ENCODE measurements at regions not wholly inside any gene's neighbourhood (a gene's known extent, or its start where the extent isn't known, plus 50 kb on each side); places are given as distances from the start of the nearest gene placed in this dataset.

DNA sequence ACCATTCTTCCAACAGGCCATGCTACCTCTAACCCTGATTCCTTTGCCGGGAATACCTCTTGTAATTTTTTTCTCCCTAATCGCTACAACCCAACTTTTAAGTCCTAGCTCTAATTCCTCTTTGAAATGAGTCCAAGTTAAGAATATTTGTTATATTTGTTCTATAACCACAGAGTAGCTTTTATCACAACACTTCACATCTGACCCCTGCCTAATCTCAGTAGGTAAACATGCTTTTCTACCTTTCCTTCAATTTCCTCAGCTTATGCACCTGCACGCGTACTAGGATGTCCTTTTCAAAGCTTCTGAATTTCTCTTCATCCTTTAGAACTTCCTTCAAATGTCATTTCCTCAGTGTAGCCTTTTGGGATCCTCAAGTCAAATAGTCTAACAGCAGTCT is 915.5 kb upstream of the LCORL start (continued):
- TF ChIP-seq, protein P1, sequence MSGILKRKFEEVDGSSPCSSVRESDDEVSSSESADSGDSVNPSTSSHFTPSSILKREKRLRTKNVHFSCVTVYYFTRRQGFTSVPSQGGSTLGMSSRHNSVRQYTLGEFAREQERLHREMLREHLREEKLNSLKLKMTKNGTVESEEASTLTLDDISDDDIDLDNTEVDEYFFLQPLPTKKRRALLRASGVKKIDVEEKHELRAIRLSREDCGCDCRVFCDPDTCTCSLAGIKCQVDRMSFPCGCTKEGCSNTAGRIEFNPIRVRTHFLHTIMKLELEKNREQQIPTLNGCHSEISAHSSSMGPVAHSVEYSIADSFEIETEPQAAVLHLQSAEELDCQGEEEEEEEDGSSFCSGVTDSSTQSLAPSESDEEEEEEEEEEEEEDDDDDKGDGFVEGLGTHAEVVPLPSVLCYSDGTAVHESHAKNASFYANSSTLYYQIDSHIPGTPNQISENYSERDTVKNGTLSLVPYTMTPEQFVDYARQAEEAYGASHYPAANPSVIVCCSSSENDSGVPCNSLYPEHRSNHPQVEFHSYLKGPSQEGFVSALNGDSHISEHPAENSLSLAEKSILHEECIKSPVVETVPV (CRISPR knock-in tag; IDR thresholded peaks at IDR 0.05): no peak
- no peak for TF ChIP-seq ISL1 (CRISPR knock-in tag; IDR thresholded peaks at IDR 0.05)
- TF ChIP-seq ZFP3 (CRISPR knock-in tag; IDR thresholded peaks at IDR 0.05): no peak

DNA sequence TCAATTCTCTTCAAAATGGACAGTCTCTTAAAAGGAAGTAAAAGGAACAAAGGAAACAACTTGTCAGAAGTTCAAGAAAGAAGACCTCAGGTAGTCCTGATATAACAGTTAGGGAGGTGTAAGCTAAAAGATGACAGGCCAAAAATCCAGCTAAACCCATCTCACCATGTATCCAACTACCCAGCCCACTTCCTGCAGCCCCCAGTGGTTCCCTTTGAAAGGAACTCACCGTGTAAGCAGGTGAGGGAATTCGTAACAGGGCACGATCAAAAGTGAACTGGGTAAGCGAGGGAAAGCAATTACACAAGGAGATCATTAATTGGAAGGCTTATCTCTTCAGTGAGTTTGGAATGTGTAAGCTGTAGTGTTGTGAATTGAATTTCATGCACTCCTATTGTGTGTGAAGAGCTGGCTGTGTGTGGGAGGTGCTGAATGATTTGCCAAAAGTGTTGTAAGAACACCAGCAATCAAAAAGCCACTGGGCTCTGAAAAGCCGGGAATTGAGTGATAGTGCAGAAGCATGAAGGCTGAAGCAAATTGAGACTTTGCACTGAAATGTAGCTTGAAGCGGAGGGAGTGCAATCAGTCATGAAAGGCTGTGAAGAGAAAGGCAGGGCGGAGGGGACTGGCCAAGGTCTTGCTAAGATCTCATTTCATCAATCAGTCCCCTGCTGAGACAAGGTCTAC is 914.2 kb upstream of the LCORL start:
- no peak for ATAC-seq
- TF ChIP-seq ZNF565 (CRISPR knock-in tag; conservative IDR thresholded peaks at IDR 0.05; ENCODE audit: low read depth) (no peak), OSR1 (CRISPR knock-in tag; IDR thresholded peaks at IDR 0.05) (no peak), CREB5 (CRISPR knock-in tag; IDR thresholded peaks at IDR 0.05; ENCODE audit: low read depth) (no peak), BACH2 (CRISPR knock-in tag; IDR thresholded peaks at IDR 0.05; ENCODE audit: borderline replicate concordance) (no peak), PPARA (CRISPR knock-in tag; IDR thresholded peaks at IDR 0.05; ENCODE audit: borderline replicate concordance) (no peak), TCF4 (CRISPR knock-in tag; IDR thresholded peaks at IDR 0.05; ENCODE audit: borderline replicate concordance) (no peak), GLIS3 (CRISPR knock-in tag; IDR thresholded peaks at IDR 0.05) (no peak), ZNF70 (CRISPR knock-in tag; IDR thresholded peaks at IDR 0.05) (no peak), ZNF8 (CRISPR knock-in tag; IDR thresholded peaks at IDR 0.05) (no peak), RARB (CRISPR knock-in tag; IDR thresholded peaks at IDR 0.05) (no peak), ZFP3 (CRISPR knock-in tag; IDR thresholded peaks at IDR 0.05) (no peak), ISL1 (CRISPR knock-in tag; IDR thresholded peaks at IDR 0.05) (no peak), ESRRG (CRISPR knock-in tag; IDR thresholded peaks at IDR 0.05) (no peak), CSDC2 (CRISPR knock-in tag; IDR thresholded peaks at IDR 0.05) (no peak), ZC3H10 (CRISPR knock-in tag; IDR thresholded peaks at IDR 0.05) (no peak), TOX (CRISPR knock-in tag; IDR thresholded peaks at IDR 0.05; ENCODE audit: borderline replicate concordance) (no peak)
- TF ChIP-seq, protein P1 (CRISPR knock-in tag; IDR thresholded peaks at IDR 0.05): no peak
- TF ChIP-seq, protein P2, sequence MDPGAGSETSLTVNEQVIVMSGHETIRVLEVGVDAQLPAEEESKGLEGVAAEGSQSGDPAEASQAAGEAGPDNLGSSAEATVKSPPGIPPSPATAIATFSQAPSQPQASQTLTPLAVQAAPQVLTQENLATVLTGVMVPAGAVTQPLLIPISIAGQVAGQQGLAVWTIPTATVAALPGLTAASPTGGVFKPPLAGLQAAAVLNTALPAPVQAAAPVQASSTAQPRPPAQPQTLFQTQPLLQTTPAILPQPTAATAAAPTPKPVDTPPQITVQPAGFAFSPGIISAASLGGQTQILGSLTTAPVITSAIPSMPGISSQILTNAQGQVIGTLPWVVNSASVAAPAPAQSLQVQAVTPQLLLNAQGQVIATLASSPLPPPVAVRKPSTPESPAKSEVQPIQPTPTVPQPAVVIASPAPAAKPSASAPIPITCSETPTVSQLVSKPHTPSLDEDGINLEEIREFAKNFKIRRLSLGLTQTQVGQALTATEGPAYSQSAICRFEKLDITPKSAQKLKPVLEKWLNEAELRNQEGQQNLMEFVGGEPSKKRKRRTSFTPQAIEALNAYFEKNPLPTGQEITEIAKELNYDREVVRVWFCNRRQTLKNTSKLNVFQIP (CRISPR knock-in tag; IDR thresholded peaks at IDR 0.05; ENCODE audit: borderline replicate concordance, low read depth): no peak
- TF ChIP-seq, protein P3, sequence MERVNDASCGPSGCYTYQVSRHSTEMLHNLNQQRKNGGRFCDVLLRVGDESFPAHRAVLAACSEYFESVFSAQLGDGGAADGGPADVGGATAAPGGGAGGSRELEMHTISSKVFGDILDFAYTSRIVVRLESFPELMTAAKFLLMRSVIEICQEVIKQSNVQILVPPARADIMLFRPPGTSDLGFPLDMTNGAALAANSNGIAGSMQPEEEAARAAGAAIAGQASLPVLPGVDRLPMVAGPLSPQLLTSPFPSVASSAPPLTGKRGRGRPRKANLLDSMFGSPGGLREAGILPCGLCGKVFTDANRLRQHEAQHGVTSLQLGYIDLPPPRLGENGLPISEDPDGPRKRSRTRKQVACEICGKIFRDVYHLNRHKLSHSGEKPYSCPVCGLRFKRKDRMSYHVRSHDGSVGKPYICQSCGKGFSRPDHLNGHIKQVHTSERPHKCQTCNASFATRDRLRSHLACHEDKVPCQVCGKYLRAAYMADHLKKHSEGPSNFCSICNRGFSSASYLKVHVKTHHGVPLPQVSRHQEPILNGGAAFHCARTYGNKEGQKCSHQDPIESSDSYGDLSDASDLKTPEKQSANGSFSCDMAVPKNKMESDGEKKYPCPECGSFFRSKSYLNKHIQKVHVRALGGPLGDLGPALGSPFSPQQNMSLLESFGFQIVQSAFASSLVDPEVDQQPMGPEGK (CRISPR knock-in tag; IDR thresholded peaks at IDR 0.05; ENCODE audit: borderline replicate concordance): no peak

- ATAC-seq: peak; percentile 40; the same call in 1 of the 3 replicates
- TF ChIP-seq, protein P1 (CRISPR knock-in tag; IDR thresholded peaks at IDR 0.05): no peak
- no peak for TF ChIP-seq ZNF565 (CRISPR knock-in tag; conservative IDR thresholded peaks at IDR 0.05; ENCODE audit: low read depth)
- TF ChIP-seq RARB (CRISPR knock-in tag; IDR thresholded peaks at IDR 0.05): no peak
- no peak for TF ChIP-seq TSHZ2 (CRISPR knock-in tag; IDR thresholded peaks at IDR 0.05)
- no peak for TF ChIP-seq PPARA (CRISPR knock-in tag; IDR thresholded peaks at IDR 0.05; ENCODE audit: borderline replicate concordance)
- TF ChIP-seq ZC3H10 (CRISPR knock-in tag; IDR thresholded peaks at IDR 0.05): no peak
These were observed 912.6 kb upstream of the LCORL start for GRCh38 chr4:18934197-18934596.

Data from SK-N-SH treated with all-trans-retinoic acid at 6 μM for 48 hours (cell line).